HG02938 (cell line): ENCODE measurements at regions not wholly inside any gene's neighbourhood (a gene's known extent, or its start where the extent isn't known, plus 50 kb on each side); places are given as distances from the start of the nearest gene placed in this dataset.

ENCODE experiments used
- ATAC-seq: cut with Tn5 transposase; IDR thresholded peaks from one replicate; pipeline ENCODE4 v1.9.1; 2021; ENCODE audit warnings: mild to moderate bottlenecking, moderate library complexity; ENCODE audit not compliant: unreplicated experiment

DNA sequence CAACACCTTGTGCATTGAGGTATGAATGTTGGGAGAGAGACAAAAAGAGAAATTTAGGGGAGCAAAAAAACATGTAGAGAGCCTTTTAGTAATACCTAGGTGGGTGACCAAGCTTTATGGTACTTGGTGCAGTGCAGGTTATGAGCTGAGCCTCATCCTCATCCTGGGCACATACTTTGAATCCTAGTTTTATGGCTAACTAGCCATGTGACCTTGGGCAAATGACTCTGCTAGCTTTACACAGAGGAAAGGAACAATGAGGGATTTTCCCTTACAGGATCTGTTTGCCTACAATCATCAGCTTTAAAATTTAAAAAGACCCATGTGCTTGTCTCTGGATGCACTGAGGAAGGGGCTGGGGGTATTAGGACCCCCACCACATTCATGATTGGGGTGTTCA is 187.8 kb upstream of the ISX start:
- ATAC-seq, result no peak

DNA sequence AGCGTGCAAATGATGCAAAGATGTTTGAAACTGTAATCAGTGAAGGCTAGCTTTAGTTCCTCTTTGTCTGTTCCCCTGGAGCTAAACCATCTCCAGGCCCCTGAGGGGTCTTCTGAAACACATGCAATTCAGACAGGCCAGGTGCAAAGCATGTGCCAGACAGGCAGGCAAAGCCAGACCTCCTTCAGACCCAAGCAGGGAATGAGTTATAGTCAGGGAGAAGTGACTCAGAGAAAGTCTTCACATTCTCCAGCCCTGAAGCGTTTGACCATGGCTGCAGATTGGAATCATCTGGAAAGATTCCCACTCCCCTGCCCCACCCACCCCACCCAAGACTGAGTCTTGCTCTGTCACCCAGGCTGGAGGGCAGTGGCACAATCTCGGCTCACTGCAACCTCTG is 187.0 kb upstream of the ISX start:
- ATAC-seq, result no peak

DNA sequence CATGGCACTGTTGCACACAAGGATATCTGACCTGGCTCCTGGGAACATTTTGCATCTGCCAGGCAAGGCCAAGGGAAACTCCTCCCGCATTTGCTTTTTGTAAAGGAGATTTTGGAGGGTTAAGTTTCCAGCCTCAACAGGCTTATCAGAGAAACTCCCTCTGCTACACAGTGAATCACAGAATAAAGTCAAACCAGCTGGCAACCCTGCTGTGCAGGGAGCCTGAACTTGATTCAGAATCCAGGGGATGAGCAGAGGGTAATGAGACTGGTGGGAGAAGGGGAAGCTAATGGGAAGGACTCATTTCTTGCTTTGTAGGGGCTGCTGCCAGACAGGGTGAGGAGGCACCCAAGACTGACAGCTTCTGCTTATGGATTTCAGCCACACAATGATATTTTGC is 185.3 kb upstream of the ISX start:
- no peak for ATAC-seq

DNA sequence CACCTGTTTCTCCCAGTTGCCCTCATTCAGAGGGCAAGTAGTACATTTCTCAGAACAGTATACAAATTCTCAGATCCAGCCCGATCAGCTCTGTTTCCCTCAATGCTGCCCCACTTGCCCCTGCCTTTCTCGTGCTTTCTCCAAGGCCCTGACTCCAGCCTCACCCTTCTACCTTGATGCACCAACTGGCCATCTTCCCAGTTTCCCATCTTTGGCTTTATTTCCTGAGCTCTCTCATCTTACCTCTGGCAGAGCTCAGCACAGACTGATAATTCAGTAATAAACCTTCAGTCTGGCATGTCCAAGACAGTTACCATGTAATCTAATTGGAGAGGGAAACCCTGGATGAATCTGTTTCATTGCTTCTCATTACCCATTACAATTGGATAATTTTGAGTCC is 184.5 kb upstream of the ISX start:
- ATAC-seq, result no peak

DNA sequence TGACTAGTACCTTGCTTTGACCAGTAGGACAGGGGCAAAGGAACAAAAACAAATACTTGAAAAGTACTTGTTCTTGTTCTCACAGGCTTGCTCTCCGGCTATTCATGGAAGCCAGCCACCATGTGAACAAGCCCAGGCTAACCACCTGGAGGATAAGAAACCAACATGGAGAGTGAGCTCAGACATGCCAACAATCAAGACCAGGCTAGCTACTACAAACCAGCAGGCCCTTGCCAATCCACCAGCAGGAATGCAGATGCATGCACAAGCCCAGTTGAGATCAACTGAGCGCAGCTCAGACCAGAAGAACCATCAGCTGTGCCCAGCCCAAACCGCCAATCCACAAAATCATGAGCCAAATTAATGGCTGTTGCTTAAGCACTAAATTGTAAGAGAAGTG is 180.1 kb upstream of the ISX start:
- no peak for ATAC-seq

DNA sequence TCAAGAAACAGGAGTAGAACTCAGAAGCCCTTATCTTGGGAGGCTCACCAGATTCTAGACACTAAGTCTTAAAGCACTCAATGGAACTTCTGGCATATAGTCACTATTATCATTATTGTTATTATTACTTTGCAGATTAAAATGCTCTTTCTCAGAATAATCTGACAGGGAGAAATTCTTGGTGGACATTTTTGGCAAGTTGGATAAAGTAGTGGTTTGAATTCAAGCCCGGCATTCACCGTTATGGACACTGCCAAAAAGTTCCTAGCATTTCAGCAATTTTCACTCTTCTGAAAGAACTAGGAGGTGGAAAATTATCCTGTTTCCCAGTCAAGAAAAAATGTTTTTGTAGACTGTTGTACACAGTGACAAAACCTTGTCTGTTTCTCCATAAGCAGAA is 179.6 kb upstream of the ISX start:
- no peak for ATAC-seq

DNA sequence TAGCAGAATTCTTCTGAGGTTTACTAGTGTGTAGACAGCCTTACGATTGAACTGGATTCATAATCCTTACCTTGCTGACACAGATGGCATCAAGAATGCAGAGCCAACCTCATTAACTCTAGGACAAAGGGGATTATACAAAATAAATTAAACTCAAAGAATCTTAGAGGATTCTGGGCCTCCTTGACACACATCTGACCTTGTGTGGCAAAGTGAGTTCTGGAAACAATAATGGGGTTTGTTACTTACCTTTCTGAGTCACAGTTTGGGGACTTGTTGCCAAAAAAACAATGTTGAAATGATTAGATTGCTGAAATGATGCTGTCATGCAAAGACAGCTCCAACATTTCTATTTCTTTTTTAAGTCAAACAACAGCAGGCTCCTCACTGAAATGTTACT is 179.1 kb upstream of the ISX start:
- no peak for ATAC-seq

DNA sequence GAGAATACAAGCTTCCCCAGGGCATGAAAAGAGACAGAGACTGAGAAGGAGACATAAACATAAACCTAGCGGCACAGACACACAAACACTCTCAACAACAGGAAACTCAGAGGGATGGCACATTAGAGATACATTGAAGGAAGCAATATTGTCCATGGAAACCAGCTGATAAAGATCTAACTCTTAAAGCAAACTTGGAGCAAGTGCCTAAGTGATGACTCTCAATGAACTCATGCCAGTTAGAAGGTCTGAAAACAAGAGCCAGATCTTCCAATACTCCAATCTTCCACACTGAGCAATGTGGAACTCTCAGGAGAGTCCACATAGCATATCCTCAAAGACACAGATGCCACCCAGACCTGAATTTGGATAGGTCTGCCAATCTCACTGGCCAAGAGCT is 168.8 kb upstream of the ISX start:
- no peak for ATAC-seq

DNA sequence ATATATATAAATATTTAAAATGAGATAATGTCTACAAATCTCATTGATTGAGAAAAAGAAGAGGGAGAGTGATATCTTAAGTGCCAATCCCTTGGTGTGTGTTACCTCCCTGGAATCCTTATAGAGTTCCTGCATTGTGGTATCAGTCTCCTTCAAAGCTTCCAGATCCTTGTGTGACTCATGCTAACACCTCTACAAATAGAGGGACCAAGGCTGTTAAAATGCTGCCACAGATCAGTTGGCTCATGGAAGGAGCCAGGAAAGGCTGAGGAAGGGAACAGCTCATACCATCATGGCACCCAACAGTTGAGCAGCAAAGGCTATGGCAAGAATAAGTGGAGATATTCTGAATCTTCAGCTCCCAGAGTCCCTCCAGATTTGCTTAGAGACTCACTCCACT is 163.6 kb upstream of the ISX start:
- ATAC-seq, result no peak

DNA sequence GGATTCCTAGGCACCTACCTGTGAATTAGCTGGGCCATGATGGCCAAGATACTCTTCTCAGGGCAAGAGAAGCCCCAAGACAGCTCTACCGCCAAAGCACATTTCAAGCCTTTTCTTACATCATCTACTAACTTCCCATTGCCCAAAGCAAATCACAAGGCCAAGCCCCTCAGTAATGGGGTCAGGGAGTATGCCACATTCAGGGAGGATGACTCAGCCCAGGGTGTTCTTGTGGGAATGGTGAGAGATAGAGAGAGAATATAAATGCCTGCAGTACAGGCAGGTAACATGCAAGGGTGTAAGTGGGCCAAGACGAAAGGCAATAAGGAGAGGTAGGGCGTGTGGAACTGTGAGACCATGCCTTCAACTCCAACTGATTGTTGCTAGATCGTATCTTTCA is 162.5 kb upstream of the ISX start:
- no peak for ATAC-seq

DNA sequence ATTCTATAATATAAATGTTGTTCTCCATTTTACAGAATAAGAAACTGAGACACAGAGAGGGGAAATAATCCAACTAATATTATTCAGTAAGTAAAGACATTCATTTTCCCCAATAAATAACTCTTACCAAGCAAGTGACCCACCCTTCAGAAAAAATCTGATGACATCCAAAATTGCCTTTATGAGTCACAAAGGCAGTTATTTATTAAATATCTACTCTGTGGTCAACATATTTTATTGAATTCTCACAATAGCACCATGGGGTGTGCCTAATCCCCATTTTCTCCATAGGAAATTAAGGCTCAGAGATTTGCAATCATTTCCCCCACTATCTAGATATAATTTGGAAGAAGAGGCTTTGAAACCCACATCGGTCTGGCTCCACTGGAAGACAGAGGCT is 161.5 kb upstream of the ISX start:
- ATAC-seq, result no peak

DNA sequence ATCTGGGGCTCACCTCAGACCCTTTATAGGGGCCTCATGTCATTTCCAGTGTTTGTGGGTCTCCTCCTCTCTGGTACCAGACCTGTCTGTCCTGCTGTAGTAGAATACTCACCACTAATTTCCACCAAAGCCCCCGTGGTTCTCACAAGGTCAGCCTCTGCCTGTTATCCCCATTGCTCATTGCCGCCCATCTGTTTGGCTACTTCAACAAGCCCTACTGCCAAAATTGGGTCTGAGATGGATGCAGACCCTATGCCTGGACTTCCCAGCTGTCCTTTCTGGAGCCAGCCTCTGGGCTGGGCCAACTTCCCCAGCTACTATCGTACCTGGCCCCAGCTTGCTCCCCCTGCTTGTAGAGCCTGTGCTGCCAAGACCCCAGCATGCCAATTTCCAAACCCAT is 152.1 kb upstream of the ISX start:
- no peak for ATAC-seq

DNA sequence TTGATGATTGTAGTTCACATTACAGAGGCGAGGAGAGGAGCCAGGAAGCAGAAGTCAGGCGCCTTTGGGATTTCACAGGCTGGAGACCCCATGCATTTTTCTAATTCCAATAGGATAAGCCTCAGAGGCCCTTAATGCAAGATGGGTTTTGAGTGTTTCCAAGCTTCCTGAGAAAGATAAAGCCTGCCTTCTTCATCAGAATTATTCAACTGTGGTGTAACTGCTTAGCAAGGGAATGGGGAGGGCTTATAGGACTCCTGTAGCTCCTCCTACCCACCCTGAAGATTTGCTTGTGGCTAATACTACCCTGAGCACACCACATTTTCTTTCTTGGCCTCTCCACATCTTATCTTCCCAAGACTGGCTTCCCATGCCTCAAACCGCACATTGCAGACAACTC is 151.1 kb upstream of the ISX start:
- no peak for ATAC-seq

DNA sequence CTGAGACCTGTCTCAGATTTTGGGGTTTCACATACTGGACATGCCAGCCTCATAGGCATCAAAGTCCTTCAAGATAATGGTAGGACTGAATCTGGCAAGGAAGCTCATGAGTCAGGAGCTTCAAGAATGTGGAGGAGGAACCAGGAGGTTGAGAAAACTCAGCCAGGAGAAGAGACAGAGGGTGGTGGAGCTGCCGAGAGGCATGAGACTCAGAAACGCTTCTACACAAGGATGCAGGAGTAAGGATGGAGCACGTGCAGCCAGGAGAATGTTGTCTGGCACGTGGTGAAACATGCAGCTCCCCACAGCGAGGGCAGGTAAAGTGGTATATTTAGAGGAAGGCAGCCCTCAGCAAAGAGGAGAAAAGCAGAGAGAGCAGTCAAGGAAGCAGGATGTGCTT is 148.7 kb upstream of the ISX start:
- ATAC-seq, result no peak

DNA sequence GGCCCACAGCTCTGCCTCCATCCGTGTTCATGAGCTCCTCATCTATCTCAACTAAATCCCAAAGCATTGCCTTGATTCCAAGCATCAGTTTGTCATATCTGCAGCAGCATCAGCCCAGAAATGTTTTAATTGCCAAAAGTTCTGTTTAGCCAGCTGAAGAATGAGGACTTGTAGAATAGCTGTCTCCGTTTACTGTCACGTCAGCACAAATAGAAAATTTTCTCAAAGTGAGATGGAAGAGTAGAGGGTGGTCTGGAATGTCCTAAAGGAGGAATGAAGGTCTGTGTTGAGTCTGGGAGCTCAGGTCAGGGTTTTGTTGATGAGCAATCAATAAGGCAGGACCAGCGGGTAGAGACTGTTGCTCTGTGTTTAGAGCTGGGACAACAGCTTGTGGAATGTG is 134.9 kb upstream of the ISX start:
- ATAC-seq, result no peak

DNA sequence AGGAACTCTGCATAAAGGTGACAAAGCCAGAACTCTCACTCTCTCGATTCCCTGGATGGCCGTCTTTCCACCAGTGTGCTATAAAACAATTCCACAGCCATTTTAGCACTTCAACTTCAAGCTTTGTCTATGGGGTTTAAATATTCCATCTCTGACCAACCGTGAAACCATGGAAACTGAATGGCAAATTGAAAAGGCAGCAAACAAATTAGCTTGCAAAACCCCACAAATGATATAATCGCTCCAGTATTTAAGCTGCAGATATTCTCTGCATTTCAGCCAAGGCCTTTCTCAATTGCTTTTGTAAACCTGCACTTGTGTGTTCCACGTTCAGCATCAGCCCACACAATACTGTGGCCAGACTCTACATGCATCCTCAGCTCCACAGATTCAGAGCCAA is 131.7 kb upstream of the ISX start:
- ATAC-seq, result no peak

DNA sequence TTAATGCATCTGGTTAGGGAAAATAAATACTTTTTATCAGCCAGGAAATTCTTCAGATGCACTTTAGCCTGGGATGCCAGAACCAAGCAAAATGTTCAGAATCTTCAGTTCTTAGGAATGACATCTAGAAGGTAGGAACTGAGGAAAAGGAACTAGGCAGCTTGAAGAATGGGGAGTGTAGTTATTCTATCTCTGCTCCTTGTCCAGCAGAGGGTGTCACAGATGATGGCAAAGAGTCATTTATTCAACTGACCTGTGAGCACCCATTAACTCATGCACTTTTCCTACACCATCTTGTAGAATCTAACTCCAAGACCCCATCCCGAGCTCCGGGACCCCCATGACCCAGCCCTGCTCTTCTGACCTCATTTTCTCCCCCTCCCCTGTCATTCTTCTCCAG is 122.1 kb upstream of the ISX start:
- no peak for ATAC-seq

DNA sequence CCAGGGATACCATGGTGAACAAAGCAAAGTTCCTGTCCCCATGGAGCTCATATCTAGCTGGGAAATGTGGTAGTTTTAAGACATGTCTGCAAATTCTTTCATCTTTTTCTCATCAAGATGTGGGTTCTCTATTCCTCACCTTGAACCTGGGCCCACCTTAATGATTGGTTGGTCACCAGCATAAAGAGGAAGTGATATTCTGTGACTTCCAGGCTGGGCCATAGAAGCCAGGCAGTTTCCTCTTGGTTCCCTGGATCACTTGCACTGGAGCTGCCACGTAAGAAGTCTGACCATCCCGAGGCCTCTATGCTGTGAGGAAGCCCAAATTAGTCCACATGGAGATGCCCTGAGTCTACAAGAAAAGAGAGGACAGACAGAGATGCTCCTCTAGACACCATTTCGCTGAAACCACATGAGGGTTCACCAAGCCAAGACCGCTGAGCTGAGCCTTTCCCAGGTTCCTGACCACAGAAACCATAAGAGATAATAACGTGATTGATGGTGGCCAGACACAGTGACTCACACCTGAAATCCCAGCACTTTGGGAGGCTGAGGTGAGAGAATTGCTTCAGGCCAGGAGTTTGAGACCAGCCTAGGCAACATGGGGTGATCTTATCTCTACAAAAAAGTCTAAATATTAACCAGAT is 119.5 kb upstream of the ISX start:
- no peak for ATAC-seq

DNA sequence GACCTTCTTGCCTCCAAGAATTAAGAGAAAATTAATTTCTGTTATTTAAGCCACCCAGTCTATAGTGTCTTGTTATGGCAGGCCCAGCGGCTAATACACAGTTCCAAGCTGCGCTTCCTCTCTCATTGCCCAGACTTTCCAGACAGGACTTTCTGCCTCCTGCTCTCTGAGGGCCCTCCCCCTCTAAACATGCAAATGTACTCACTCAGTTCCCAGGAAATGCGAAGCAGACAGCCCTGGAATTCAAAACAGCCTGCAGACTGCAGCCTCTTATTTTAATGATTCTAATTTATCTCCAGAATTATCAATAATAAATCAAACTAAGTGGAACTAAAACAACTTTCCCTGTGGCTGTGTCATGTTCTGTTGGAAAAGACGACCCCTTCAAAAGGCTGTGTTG is 115.5 kb upstream of the ISX start:
- ATAC-seq, result no peak

DNA sequence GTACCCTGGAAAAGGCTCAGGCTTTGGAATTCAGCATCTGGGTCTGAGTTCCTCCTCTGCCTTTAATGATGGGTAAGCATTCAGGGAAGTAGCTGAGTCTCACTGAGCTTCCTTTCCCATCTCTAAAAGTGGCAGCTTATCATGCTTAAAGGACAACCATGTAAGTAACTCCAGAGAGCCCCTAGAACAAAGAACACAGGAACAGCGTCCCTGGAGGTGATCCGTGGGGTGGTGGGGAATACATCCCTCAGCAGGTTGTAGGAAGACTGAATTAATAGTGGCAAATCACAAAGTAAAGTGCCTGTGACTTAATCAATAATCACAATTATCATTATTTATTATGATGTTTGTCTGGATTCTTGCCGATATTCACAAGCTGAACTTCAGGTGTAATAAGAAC is 114.7 kb upstream of the ISX start:
- no peak for ATAC-seq

DNA sequence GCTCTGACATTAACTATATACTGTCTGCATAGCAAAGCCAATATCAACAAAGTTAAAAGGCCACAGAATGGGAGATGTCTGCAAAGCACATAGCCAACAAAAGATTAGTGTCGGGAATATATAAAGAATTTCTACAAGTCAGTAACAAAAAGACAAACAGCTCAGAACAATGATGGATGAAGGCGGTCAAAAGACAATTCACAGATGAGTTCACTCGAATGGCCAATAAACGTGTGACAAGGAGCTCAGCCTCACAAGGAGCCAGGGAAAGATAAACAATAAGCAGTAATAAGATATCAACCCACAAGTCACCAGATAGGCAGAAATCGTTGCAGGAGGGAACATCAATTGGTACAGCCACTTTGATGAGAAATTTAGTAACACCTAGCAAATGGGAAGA is 106.0 kb upstream of the ISX start:
- no peak for ATAC-seq

DNA sequence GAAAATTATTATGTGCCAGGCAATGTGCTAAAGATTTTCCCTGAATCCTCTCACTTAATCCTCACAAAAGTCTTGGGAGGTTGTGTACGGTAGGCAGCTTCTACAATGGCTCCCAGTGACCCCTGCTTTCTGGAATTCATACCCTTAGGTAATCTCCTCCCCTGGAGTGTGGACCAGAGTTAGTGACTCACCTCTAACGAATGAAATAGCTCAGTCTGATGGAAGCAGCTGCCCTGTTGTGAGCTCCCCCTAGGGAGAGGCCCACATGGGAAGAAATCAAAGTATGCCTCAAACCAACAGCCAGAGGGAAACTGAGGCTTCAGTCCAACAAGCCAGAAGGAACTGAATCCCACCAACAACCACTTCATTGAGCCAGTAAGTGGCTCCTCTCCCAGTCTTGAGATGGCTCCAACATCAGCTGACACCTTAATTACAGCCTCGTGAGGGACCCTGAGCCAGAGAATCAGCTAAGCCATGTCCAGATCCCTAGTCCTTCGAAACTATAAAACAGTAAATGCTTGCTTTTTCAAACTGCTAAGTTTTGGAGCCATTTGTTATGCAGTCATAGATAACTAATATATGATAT is 98.9 kb upstream of the ISX start:
- ATAC-seq, result no peak

DNA sequence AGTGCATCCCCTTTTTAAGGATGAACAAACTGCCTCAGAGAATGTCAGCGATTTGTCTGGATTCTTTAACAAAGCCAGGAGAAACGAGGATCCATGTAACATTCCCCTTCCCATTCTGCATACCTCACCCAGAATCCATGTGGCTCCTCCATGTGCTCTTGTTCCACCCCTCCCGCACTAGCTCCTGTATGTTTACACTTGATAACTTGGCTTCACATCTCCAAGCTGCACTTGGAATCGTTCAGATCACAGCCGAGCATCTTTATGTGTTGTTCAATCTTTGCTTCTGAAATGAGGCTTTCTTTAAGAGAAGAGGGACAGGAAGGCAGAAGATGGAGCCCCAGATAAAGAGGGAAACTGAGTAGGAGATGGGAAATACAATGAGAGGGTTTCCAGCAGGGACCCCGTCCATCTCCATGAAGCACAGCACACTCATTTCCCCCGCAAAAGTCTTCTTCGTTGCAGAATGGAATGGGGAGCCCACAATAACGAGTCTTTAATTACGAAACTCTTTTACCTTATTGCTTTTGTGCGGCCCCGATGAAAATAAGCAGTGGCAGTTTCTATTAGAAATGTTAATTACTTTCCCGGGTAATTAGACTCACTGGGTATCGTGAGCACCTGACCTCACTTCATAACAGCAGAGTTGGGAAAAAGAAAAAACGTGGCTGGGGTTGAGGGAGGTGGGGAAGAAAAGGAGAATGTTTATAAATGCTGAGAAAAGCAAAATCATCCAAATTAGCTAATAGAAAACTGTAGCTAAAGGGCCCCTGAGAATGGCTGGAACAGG is 96.8 kb upstream of the ISX start:
- ATAC-seq, result no peak
